GM12878 (cell line): ENCODE measurements at regions not wholly inside any gene's neighbourhood (a gene's known extent, or its start where the extent isn't known, plus 50 kb on each side); places are given as distances from the start of the nearest gene placed in this dataset.

Experiments
- ATAC-seq: fragments of 200-7000 bp; cut with Tn5 transposase; 3 replicates; pipeline ENCODE4 v1.9.1; 2020; ENCODE audit warnings: mild to moderate bottlenecking, moderate library complexity
- BruUV-seq: library from RNA; stranded (reverse); fragments of 400-500 nt; replicated peaks from 2 replicates; lab custom pipeline; 2021; lab: Mats Ljungman, UMichigan
- CTCF ChIA-PET: fragments of 300-600 bp; sonication (Branson Sonifier 250); formaldehyde crosslinking; extraction: SDS; loops from one replicate; lab custom pipeline; 2021; ENCODE audit warnings: inconsistent platforms; lab: Yijun Ruan, JAX
- POLR2A ChIA-PET: fragments of 350-600 bp; formaldehyde crosslinking; extraction: SDS; loops from one replicate; lab custom pipeline; 2021; ENCODE audit warnings: inconsistent platforms; lab: Charles Lee
- RAD21 ChIA-PET: fragments of 300-600 bp; sonication (Branson Sonifier 250); formaldehyde crosslinking; loops from one replicate; lab custom pipeline; 2023; ENCODE audit warnings: antibody characterized with exemption; ENCODE audit not compliant: unreplicated experiment; lab: Charles Lee
- SMC1A ChIA-PET: fragments of 300-600 bp; sonication (Branson Sonifier 250); formaldehyde crosslinking; loops from one replicate; lab custom pipeline; 2023; ENCODE audit not compliant: unreplicated experiment, uncharacterized antibody; lab: Charles Lee
- DNase-seq: peaks from one replicate; pipeline ENCODE4 v3.0.0-alpha.2; 2011; ENCODE audit warnings: low read depth, low spot score
- FAIRE-seq: peaks from 3 replicates; lab custom pipeline; 2011; peaks lifted over from hg19 to GRCh38; lab: Jason Lieb, UNC
- H2AFZ ChIP-seq: 2 replicates; pipeline ENCODE4 v1.6.0; 2011; ENCODE audit warnings: low read depth, low read length, control low read depth; ENCODE audit not compliant: control insufficient read depth
- H3K27ac ChIP-seq: 2 replicates; pipeline ENCODE4 v1.5.1; 2011; ENCODE audit warnings: control low read depth; ENCODE audit not compliant: control insufficient read depth, insufficient read depth
- H3K27me3 ChIP-seq, 2 experiments: replicated peaks in 1 of 2; 2 replicates each; pipeline versions ENCODE4 v1.6.0 to v1.6.1; 2011; ENCODE audit warnings: low read length in 1 of 2; ENCODE audit not compliant: control insufficient read depth in 2 of 2, insufficient read depth in 2 of 2
- H3K36me3 ChIP-seq, 2 experiments: 2 replicates each; pipeline ENCODE4 v1.5.1; 2011; ENCODE audit warnings: low read length in 1 of 2; ENCODE audit not compliant: control insufficient read depth in 2 of 2, insufficient read depth in 2 of 2
- H3K4me1 ChIP-seq: 2 replicates; pipeline ENCODE4 v1.6.1; 2011; ENCODE audit warnings: mild to moderate bottlenecking, low read length, moderate library complexity, mixed read lengths; ENCODE audit not compliant: control insufficient read depth, insufficient read depth
- H3K4me2 ChIP-seq: 2 replicates; pipeline ENCODE4 v1.6.0; 2011; ENCODE audit warnings: control low read depth; ENCODE audit not compliant: control insufficient read depth, insufficient read depth
- H3K4me3 ChIP-seq: fragments of 200-600 bp; sonication (generic); 2 replicates; pipeline ENCODE4 v1.5.1; 2016
- H3K79me2 ChIP-seq: 2 replicates; pipeline ENCODE4 v1.6.0; 2011; ENCODE audit warnings: low read length; ENCODE audit not compliant: control insufficient read depth, insufficient read depth
- H3K9ac ChIP-seq: 2 replicates; pipeline ENCODE4 v1.8.0; 2011; ENCODE audit warnings: low read length, control low read depth, mixed read lengths; ENCODE audit not compliant: control insufficient read depth, insufficient read depth
- H3K9me3 ChIP-seq: replicated peaks from 3 replicates; pipeline ENCODE4 v1.5.1; 2011; ENCODE audit warnings: mild to moderate bottlenecking, low read length; ENCODE audit not compliant: control insufficient read depth, insufficient read depth
- H4K20me1 ChIP-seq: 2 replicates; pipeline ENCODE4 v1.6.0; 2011; ENCODE audit not compliant: control insufficient read depth, insufficient read depth
- CEBPB ChIP-seq, 2 experiments: fragments of 150-350 bp in 1 of 2; IDR thresholded peaks; 2 replicates each; pipeline ENCODE4 v1.6.1; 2012 to 2014; ENCODE audit warnings: low read depth in 2 of 2, low read length in 2 of 2, borderline replicate concordance in 1 of 2, inconsistent platforms in 1 of 2
- CREM ChIP-seq: IDR thresholded peaks from 2 replicates; pipeline ENCODE4 v1.6.1; 2014; ENCODE audit warnings: antibody characterized with exemption, low read depth
- ESRRA ChIP-seq: IDR thresholded peaks from 2 replicates; pipeline ENCODE4 v1.6.1; 2012; ENCODE audit warnings: mild to moderate bottlenecking, low read length, improper control_type of control experiment
- MYB ChIP-seq: fragments of 150-350 bp; IDR thresholded peaks from 2 replicates; pipeline ENCODE4 v1.6.1; 2014; ENCODE audit warnings: mild to moderate bottlenecking, low read depth, low read length, borderline replicate concordance
- RAD51 ChIP-seq: fragments of 450-650 bp; IDR thresholded peaks from 2 replicates; pipeline ENCODE4 v1.6.1; 2016; ENCODE audit warnings: moderate library complexity, mild to moderate bottlenecking, inconsistent platforms
- RB1 ChIP-seq: fragments of 450-650 bp; formaldehyde crosslinking; IDR thresholded peaks from 2 replicates; pipeline ENCODE4 v1.6.1; 2017; ENCODE audit warnings: mild to moderate bottlenecking, borderline replicate concordance
- RELA ChIP-seq: fragments of 450-650 bp; IDR thresholded peaks from 2 replicates; pipeline ENCODE4 v1.8.0; 2014; ENCODE audit warnings: borderline replicate concordance; ENCODE audit not compliant: partially characterized antibody
- SPI1 ChIP-seq: IDR thresholded peaks from 2 replicates; pipeline ENCODE4 v1.6.1; 2011; ENCODE audit warnings: low read depth, mild to moderate bottlenecking, low read length, moderate library complexity, borderline replicate concordance; ENCODE audit not compliant: insufficient read depth
- ZSCAN29 ChIP-seq: fragments of 450-650 bp; IDR thresholded peaks from 2 replicates; pipeline ENCODE4 v1.6.1; 2017; ENCODE audit warnings: mild to moderate bottlenecking, moderate library complexity
- in situ Hi-C: fragments of 300-500 bp; cut with MboI; formaldehyde crosslinking; loops from 9 replicates; pipeline ENCODE4 v1.14.3; 2018; ENCODE audit warnings: mixed read lengths
- intact Hi-C: fragments of 100-400 bp; cut with micrococcal nuclease; formaldehyde crosslinking; loops from one replicate; pipeline ENCODE4 v1.14.2; 2022; ENCODE audit not compliant: unreplicated experiment
- TF ChIP-seq, protein P1 (sequence below): IDR thresholded peaks from 2 replicates; pipeline ENCODE4 v1.6.1; 2011; ENCODE audit warnings: low read depth, low read length, improper control_type of control experiment, borderline replicate concordance
- TF ChIP-seq, protein P2 (sequence below): fragments of 450-650 bp; IDR thresholded peaks from 2 replicates; pipeline ENCODE4 v1.6.1; 2018; ENCODE audit warnings: mild to moderate bottlenecking, low read depth, moderate library complexity; ENCODE audit not compliant: partially characterized antibody
- TF ChIP-seq, protein P3 (sequence below): IDR thresholded peaks from 2 replicates; pipeline ENCODE4 v1.6.1; 2012; ENCODE audit warnings: low read length, inconsistent platforms
- TF ChIP-seq, protein P4 (sequence below): fragments of 450-650 bp; IDR thresholded peaks from 2 replicates; pipeline ENCODE4 v1.6.1; 2017; ENCODE audit warnings: borderline replicate concordance
- TF ChIP-seq, protein P5 (sequence below): fragments of 450-650 bp; IDR thresholded peaks from 2 replicates; pipeline ENCODE4 v1.6.1; 2017; ENCODE audit warnings: mild to moderate bottlenecking, moderate library complexity

DNA sequence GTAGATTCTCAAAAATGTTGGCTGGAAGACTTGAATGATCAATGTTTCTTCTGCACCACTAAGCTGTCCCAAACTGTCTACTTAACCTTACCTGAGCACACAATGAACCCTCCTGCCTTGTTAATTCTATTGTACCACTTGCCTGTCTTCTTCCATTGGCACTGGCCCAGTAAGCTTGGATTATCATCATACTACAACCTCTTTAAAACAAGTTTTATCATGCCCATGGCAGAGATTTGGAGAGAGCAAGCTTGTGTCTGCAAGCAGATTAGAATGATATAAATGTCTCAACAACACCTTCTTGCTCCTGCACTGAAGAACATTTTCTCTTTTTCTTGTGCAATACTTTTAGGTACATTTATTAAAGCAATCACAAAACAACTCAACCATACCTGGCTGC lies 74.0 kb upstream of the VMA21 start:
- Histone ChIP-seq H3K27me3 (no peaks in the 10 kb centered on the region), H3K36me3 (no peaks in the 10 kb centered on the region), H3K4me1 (no peaks in the 10 kb centered on the region), H3K9me3 (no peaks in the 10 kb centered on the region), H3K27ac (no peak overlapping the region), H4K20me1 (no peaks in the 10 kb centered on the region; the same call in 1 of the 2 replicates), H3K79me2 (no peaks in the 10 kb centered on the region), H3K4me2 (no peak overlapping the region), H2AFZ (no peak overlapping the region), H3K4me3 (no peak overlapping the region), H3K9ac (no peak overlapping the region)
- intact Hi-C loops: no loop called here
- ChIA-PET SMC1A (no interaction called here), POLR2A (interaction anchor here (0.6 kb wide), 1 partner anchor 82 kb away, joined by 3 read pairs; no protein-coding TSS in a partner anchor), CTCF (interaction anchor here (1.1 kb wide), 1 partner anchor 37 kb away, joined by 3 read pairs; no protein-coding TSS in a partner anchor), RAD21 (no interaction called here)
- DNase-seq: no peak
- no peak for ATAC-seq
- no peak for FAIRE-seq
- in situ Hi-C loops: no loop called here
- no TSS peak for BruUV-seq
- TF ChIP-seq, protein P1, sequence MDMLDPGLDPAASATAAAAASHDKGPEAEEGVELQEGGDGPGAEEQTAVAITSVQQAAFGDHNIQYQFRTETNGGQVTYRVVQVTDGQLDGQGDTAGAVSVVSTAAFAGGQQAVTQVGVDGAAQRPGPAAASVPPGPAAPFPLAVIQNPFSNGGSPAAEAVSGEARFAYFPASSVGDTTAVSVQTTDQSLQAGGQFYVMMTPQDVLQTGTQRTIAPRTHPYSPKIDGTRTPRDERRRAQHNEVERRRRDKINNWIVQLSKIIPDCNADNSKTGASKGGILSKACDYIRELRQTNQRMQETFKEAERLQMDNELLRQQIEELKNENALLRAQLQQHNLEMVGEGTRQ: no peak
- TF ChIP-seq RAD51 (no peak), RELA (no peak), CREM (no peak), MYB (no peak), ESRRA (no peak), RB1 (no peak), SPI1 (no peak), ZSCAN29 (no peak), CEBPB (IDR thresholded peaks at IDR 0.05; ENCODE audit: borderline replicate concordance in 1 of 2, low read depth in 2 of 2, low read length in 2 of 2) (no peak)
- TF ChIP-seq, protein P2, sequence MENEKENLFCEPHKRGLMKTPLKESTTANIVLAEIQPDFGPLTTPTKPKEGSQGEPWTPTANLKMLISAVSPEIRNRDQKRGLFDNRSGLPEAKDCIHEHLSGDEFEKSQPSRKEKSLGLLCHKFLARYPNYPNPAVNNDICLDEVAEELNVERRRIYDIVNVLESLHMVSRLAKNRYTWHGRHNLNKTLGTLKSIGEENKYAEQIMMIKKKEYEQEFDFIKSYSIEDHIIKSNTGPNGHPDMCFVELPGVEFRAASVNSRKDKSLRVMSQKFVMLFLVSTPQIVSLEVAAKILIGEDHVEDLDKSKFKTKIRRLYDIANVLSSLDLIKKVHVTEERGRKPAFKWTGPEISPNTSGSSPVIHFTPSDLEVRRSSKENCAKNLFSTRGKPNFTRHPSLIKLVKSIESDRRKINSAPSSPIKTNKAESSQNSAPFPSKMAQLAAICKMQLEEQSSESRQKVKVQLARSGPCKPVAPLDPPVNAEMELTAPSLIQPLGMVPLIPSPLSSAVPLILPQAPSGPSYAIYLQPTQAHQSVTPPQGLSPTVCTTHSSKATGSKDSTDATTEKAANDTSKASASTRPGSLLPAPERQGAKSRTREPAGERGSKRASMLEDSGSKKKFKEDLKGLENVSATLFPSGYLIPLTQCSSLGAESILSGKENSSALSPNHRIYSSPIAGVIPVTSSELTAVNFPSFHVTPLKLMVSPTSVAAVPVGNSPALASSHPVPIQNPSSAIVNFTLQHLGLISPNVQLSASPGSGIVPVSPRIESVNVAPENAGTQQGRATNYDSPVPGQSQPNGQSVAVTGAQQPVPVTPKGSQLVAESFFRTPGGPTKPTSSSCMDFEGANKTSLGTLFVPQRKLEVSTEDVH: no peak
- TF ChIP-seq, protein P3, sequence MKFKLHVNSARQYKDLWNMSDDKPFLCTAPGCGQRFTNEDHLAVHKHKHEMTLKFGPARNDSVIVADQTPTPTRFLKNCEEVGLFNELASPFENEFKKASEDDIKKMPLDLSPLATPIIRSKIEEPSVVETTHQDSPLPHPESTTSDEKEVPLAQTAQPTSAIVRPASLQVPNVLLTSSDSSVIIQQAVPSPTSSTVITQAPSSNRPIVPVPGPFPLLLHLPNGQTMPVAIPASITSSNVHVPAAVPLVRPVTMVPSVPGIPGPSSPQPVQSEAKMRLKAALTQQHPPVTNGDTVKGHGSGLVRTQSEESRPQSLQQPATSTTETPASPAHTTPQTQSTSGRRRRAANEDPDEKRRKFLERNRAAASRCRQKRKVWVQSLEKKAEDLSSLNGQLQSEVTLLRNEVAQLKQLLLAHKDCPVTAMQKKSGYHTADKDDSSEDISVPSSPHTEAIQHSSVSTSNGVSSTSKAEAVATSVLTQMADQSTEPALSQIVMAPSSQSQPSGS: no peak
- TF ChIP-seq, protein P4, sequence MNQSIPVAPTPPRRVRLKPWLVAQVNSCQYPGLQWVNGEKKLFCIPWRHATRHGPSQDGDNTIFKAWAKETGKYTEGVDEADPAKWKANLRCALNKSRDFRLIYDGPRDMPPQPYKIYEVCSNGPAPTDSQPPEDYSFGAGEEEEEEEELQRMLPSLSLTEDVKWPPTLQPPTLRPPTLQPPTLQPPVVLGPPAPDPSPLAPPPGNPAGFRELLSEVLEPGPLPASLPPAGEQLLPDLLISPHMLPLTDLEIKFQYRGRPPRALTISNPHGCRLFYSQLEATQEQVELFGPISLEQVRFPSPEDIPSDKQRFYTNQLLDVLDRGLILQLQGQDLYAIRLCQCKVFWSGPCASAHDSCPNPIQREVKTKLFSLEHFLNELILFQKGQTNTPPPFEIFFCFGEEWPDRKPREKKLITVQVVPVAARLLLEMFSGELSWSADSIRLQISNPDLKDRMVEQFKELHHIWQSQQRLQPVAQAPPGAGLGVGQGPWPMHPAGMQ: no peak
- TF ChIP-seq, protein P5, sequence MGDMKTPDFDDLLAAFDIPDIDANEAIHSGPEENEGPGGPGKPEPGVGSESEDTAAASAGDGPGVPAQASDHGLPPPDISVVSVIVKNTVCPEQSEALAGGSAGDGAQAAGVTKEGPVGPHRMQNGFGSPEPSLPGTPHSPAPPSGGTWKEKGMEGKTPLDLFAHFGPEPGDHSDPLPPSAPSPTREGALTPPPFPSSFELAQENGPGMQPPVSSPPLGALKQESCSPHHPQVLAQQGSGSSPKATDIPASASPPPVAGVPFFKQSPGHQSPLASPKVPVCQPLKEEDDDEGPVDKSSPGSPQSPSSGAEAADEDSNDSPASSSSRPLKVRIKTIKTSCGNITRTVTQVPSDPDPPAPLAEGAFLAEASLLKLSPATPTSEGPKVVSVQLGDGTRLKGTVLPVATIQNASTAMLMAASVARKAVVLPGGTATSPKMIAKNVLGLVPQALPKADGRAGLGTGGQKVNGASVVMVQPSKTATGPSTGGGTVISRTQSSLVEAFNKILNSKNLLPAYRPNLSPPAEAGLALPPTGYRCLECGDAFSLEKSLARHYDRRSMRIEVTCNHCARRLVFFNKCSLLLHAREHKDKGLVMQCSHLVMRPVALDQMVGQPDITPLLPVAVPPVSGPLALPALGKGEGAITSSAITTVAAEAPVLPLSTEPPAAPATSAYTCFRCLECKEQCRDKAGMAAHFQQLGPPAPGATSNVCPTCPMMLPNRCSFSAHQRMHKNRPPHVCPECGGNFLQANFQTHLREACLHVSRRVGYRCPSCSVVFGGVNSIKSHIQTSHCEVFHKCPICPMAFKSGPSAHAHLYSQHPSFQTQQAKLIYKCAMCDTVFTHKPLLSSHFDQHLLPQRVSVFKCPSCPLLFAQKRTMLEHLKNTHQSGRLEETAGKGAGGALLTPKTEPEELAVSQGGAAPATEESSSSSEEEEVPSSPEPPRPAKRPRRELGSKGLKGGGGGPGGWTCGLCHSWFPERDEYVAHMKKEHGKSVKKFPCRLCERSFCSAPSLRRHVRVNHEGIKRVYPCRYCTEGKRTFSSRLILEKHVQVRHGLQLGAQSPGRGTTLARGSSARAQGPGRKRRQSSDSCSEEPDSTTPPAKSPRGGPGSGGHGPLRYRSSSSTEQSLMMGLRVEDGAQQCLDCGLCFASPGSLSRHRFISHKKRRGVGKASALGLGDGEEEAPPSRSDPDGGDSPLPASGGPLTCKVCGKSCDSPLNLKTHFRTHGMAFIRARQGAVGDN: no peak
